DLD1 (cell line): ENCODE measurements at regions not wholly inside any gene's neighbourhood (a gene's known extent, or its start where the extent isn't known, plus 50 kb on each side); places are given as distances from the start of the nearest gene placed in this dataset.

ENCODE experiments used
- in situ Hi-C: cut with HindIII; loops from 2 replicates; pipeline ENCODE4 v1.10.0; 2017; ENCODE audit warnings: low sequenced_read_pairs

- in situ Hi-C loops, result no loop called here
Observed at GRCh38 chr1:29849991-29850757, 613.9 kb downstream of the PTPRU start.

- in situ Hi-C loops, result no loop called here
Observed at GRCh38 chr1:29849038-29849750, 612.9 kb downstream of the PTPRU start.

GRCh38 chr1:29845910-29846309 is 609.6 kb downstream of the PTPRU start:
- in situ Hi-C loops, result no loop called here

- in situ Hi-C loops, result no loop called here
Observed at GRCh38 chr1:29842130-29842529, 605.8 kb downstream of the PTPRU start.

- in situ Hi-C loops, result no loop called here
Observed at GRCh38 chr1:29839726-29840125, 603.4 kb downstream of the PTPRU start.

GRCh38 chr1:29838738-29839320 is 602.5 kb downstream of the PTPRU start:
- in situ Hi-C loops, result no loop called here

- in situ Hi-C loops, result no loop called here
Observed at GRCh38 chr1:29836651-29837646, 600.6 kb downstream of the PTPRU start.

GRCh38 chr1:29835874-29836273 is 599.6 kb downstream of the PTPRU start:
- in situ Hi-C loops, result no loop called here

- in situ Hi-C loops, result no loop called here
Observed at GRCh38 chr1:29835406-29835805, 599.1 kb downstream of the PTPRU start.

GRCh38 chr1:29833581-29833980 is 597.3 kb downstream of the PTPRU start:
- in situ Hi-C loops, result no loop called here

GRCh38 chr1:29832936-29833335 is 596.6 kb downstream of the PTPRU start:
- in situ Hi-C loops, result no loop called here

- in situ Hi-C loops, result no loop called here
Observed at GRCh38 chr1:29832471-29832870, 596.1 kb downstream of the PTPRU start.

GRCh38 chr1:29831500-29832117 is 595.3 kb downstream of the PTPRU start:
- in situ Hi-C loops, result no loop called here

GRCh38 chr1:29830916-29831315 is 594.6 kb downstream of the PTPRU start:
- in situ Hi-C loops, result no loop called here

GRCh38 chr1:29830383-29830782 is 594.1 kb downstream of the PTPRU start:
- in situ Hi-C loops, result no loop called here

- in situ Hi-C loops, result no loop called here
Observed at GRCh38 chr1:29829448-29830344, 593.4 kb downstream of the PTPRU start.

GRCh38 chr1:29828526-29829447 is 592.5 kb downstream of the PTPRU start:
- in situ Hi-C loops, result no loop called here

- in situ Hi-C loops, result no loop called here
Observed at GRCh38 chr1:29827801-29828525, 591.6 kb downstream of the PTPRU start.
